ENCODE measurements at regions not wholly inside any gene's neighbourhood (a gene's known extent, or its start where the extent isn't known, plus 50 kb on each side); places are given as distances from the start of the nearest gene placed in this dataset.

DNA sequence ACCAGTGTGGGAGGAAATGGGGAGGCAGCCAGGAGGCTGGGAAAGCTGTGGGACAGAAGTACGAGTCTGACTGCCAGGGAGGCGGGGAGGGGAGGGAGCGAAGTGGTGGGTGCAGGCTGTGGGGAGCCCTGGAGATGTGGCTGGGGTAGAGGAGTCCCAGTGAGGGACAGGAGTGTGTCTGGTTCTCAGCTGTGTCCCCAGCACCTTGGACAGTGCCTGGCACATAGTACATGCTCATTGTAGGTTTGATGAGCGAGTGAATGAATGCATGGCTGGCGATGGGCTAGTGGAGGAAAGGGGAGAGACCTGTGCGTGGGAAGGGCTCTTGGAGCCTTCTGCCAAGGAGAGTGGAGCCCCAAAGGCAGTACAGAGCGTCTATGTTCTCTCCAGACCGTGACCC is 104.1 kb downstream of the SIK1 start:
- TF ChIP-seq SPI1 (IDR thresholded peaks at IDR 0.05; ENCODE audit: borderline replicate concordance, low read depth), result no peak
- no peak for TF ChIP-seq GABPA (IDR thresholded peaks at IDR 0.05; ENCODE audit: low read depth)
- TF ChIP-seq, protein P1, sequence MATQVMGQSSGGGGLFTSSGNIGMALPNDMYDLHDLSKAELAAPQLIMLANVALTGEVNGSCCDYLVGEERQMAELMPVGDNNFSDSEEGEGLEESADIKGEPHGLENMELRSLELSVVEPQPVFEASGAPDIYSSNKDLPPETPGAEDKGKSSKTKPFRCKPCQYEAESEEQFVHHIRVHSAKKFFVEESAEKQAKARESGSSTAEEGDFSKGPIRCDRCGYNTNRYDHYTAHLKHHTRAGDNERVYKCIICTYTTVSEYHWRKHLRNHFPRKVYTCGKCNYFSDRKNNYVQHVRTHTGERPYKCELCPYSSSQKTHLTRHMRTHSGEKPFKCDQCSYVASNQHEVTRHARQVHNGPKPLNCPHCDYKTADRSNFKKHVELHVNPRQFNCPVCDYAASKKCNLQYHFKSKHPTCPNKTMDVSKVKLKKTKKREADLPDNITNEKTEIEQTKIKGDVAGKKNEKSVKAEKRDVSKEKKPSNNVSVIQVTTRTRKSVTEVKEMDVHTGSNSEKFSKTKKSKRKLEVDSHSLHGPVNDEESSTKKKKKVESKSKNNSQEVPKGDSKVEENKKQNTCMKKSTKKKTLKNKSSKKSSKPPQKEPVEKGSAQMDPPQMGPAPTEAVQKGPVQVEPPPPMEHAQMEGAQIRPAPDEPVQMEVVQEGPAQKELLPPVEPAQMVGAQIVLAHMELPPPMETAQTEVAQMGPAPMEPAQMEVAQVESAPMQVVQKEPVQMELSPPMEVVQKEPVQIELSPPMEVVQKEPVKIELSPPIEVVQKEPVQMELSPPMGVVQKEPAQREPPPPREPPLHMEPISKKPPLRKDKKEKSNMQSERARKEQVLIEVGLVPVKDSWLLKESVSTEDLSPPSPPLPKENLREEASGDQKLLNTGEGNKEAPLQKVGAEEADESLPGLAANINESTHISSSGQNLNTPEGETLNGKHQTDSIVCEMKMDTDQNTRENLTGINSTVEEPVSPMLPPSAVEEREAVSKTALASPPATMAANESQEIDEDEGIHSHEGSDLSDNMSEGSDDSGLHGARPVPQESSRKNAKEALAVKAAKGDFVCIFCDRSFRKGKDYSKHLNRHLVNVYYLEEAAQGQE (IDR thresholded peaks at IDR 0.05; ENCODE audit: insufficient replicate concordance, low read depth), result peak; percentile 92
- Histone ChIP-seq H3K4me3 (replicated peaks; ENCODE audit: insufficient read depth, low read length) (no peak overlapping the region), H3K27me3 (ENCODE audit: insufficient read depth, poor library complexity, severe bottlenecking) (no peaks in the 10 kb centered on the region), H3K27ac (replicated peaks) (no peak overlapping the region)
- DNase-seq (ENCODE audit: low read depth in 1 of 2, low spot score in 1 of 2), result no peak

DNA sequence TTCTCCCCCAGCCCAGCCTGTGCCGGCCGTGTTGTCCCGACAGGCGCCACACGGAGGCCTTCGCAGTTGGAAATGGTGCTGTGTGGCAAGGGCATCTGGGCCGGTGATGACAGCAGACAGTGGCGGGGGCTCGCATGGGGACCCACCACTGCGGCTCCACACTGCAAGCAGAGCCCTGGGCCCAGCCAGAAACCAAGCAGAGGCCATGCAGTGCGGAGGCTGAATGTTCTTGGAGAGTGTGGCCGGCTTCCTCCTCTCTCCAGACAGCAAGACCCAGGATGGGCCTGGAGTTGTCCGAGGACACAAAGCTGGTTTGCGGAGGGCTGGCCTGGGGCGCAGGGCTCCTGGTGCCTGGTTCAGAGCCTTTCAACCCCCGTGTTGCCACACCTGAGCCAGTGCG is 104.6 kb downstream of the SIK1 start:
- H3K27ac ChIP-seq (replicated peaks), result no peak overlapping the region
- no peak for DNase-seq (ENCODE audit: low read depth in 1 of 2, low spot score in 1 of 2)
- H3K4me3 ChIP-seq (replicated peaks; ENCODE audit: insufficient read depth, low read length), result no peak overlapping the region
- TF ChIP-seq, protein P2, sequence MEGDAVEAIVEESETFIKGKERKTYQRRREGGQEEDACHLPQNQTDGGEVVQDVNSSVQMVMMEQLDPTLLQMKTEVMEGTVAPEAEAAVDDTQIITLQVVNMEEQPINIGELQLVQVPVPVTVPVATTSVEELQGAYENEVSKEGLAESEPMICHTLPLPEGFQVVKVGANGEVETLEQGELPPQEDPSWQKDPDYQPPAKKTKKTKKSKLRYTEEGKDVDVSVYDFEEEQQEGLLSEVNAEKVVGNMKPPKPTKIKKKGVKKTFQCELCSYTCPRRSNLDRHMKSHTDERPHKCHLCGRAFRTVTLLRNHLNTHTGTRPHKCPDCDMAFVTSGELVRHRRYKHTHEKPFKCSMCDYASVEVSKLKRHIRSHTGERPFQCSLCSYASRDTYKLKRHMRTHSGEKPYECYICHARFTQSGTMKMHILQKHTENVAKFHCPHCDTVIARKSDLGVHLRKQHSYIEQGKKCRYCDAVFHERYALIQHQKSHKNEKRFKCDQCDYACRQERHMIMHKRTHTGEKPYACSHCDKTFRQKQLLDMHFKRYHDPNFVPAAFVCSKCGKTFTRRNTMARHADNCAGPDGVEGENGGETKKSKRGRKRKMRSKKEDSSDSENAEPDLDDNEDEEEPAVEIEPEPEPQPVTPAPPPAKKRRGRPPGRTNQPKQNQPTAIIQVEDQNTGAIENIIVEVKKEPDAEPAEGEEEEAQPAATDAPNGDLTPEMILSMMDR (IDR thresholded peaks at IDR 0.05; ENCODE audit: insufficient read depth, low read length), result no peak
- TF ChIP-seq GABPA (IDR thresholded peaks at IDR 0.05; ENCODE audit: low read depth) (no peak), POLR2AphosphoS5 (IDR thresholded peaks at IDR 0.05; ENCODE audit: low read depth) (no peak), SPI1 (IDR thresholded peaks at IDR 0.05; ENCODE audit: borderline replicate concordance, low read depth) (no peak)
- TF ChIP-seq, protein P1 (IDR thresholded peaks at IDR 0.05; ENCODE audit: insufficient replicate concordance, low read depth), result no peak
- H3K27me3 ChIP-seq (ENCODE audit: insufficient read depth, poor library complexity, severe bottlenecking), result no peaks in the 10 kb centered on the region

DNA sequence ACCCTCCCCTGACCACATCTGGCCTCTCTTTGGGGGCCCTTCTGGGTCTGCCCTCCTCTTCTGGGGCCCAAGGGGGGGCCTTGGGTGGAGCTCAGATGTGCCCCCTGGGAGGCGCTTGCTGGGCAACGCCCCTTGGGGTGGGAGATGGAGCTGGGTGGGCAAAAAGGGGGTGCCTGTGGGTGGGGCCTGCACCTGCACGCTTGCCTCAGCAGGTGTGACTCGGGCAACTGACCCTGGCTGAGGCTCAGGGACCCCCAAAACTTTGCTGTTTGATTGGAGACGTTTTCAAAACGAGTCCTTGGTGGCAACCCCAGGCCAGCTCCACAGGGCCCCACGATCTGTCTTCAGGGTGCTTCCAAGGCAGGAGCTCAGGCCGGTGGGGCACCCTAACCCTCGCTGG is 105.3 kb downstream of the SIK1 start:
- H3K4me3 ChIP-seq (replicated peaks; ENCODE audit: insufficient read depth, low read length), result no peak overlapping the region
- no peak for DNase-seq (ENCODE audit: low read depth in 1 of 2, low spot score in 1 of 2)
- no peak for TF ChIP-seq POLR2AphosphoS5 (IDR thresholded peaks at IDR 0.05; ENCODE audit: low read depth)
- TF ChIP-seq, protein P1 (IDR thresholded peaks at IDR 0.05; ENCODE audit: insufficient replicate concordance, low read depth), result no peak
- no peak for TF ChIP-seq GABPA (IDR thresholded peaks at IDR 0.05; ENCODE audit: low read depth)
- no peaks in the 10 kb centered on the region for H3K27me3 ChIP-seq (ENCODE audit: insufficient read depth, poor library complexity, severe bottlenecking)
- no peak overlapping the region for H3K27ac ChIP-seq (replicated peaks)

DNA sequence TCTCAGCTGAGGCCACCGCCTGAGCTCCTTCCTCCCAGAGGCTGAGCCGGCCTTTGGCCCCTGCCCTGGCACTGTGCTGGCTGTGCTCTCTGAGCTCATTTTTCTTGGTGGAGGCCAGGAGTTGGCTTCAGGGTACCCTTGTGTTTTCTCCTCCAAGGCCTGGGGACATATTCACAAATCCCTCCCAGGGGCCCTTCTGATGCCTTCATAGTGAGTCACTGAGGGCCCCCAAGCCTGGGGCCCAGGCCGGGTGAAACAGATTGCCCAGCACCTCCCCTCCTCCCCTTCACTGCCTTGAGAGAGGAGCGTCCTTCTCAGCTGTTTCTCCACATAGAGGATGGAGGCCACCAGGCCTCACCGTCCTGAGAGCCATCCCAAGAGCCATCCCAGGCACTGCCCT is 105.8 kb downstream of the SIK1 start:
- TF ChIP-seq, protein P2 (IDR thresholded peaks at IDR 0.05; ENCODE audit: insufficient read depth, low read length), result no peak
- no peak for TF ChIP-seq POLR2AphosphoS5 (IDR thresholded peaks at IDR 0.05; ENCODE audit: low read depth)
- TF ChIP-seq, protein P1 (IDR thresholded peaks at IDR 0.05; ENCODE audit: insufficient replicate concordance, low read depth), result no peak
- TF ChIP-seq GABPA (IDR thresholded peaks at IDR 0.05; ENCODE audit: low read depth), result no peak
- TF ChIP-seq SPI1 (IDR thresholded peaks at IDR 0.05; ENCODE audit: borderline replicate concordance, low read depth), result no peak
- H3K27ac ChIP-seq (replicated peaks), result no peak overlapping the region
- DNase-seq (ENCODE audit: low read depth in 1 of 2, low spot score in 1 of 2), result no peak
- no peak overlapping the region for H3K4me3 ChIP-seq (replicated peaks; ENCODE audit: insufficient read depth, low read length)
- H3K27me3 ChIP-seq (ENCODE audit: insufficient read depth, poor library complexity, severe bottlenecking), result no peaks in the 10 kb centered on the region
